OCI-LY7 (cell line): ENCODE measurements at regions not wholly inside any gene's neighbourhood (a gene's known extent, or its start where the extent isn't known, plus 50 kb on each side); places are given as distances from the start of the nearest gene placed in this dataset.

Experiments used
- BruUV-seq: library from RNA; stranded (reverse); fragments of 400-500 nt; replicated peaks from 2 replicates; lab custom pipeline; 2021; lab: Mats Ljungman, UMichigan
- CTCF ChIA-PET: fragments of 300-600 bp; sonication (Branson Sonifier 250); formaldehyde crosslinking; loops from one replicate; lab custom pipeline; 2022; ENCODE audit warnings: antibody characterized with exemption; ENCODE audit not compliant: unreplicated experiment; lab: Charles Lee
- POLR2A ChIA-PET: fragments of 300-600 bp; sonication (Branson Sonifier 250); formaldehyde crosslinking; loops from one replicate; lab custom pipeline; 2022; ENCODE audit warnings: antibody characterized with exemption; lab: Charles Lee
- DNase-seq: peaks from one replicate; pipeline ENCODE4 v3.0.0-alpha.2; 2015; ENCODE audit warnings: low spot score
- H2AFZ ChIP-seq: fragments of 200-600 bp; sonication (generic), shearing (Covaris generic); 2 replicates; pipeline ENCODE4 v1.6.1; 2014; ENCODE audit warnings: mild to moderate bottlenecking, antibody characterized with exemption, low read length, moderate library complexity
- H3K27ac ChIP-seq: fragments of 200-600 bp; sonication (generic); 2 replicates; pipeline ENCODE4 v1.5.1; 2014; ENCODE audit warnings: mixed run types, low read depth, mild to moderate bottlenecking, moderate library complexity, low read length, inconsistent platforms; ENCODE audit not compliant: poor library complexity, severe bottlenecking
- H3K36me3 ChIP-seq: fragments of 200-600 bp; sonication (generic); 2 replicates; pipeline ENCODE4 v1.6.1; 2014; ENCODE audit warnings: mild to moderate bottlenecking, antibody characterized with exemption, low read length, moderate library complexity, mixed read lengths; ENCODE audit not compliant: insufficient read depth
- H3K4me1 ChIP-seq: fragments of 200-600 bp; sonication (generic); 2 replicates; pipeline ENCODE4 v1.5.1; 2014; ENCODE audit warnings: mild to moderate bottlenecking, low read length; ENCODE audit not compliant: insufficient read depth, poor library complexity, severe bottlenecking
- H3K4me2 ChIP-seq: fragments of 200-600 bp; sonication (generic); 2 replicates; pipeline ENCODE4 v1.6.1; 2014; ENCODE audit warnings: mild to moderate bottlenecking, low read length
- H3K4me3 ChIP-seq: fragments of 200-600 bp; sonication (generic); 2 replicates; pipeline ENCODE4 v1.5.1; 2014; ENCODE audit warnings: mild to moderate bottlenecking, low read depth, low read length; ENCODE audit not compliant: poor library complexity, severe bottlenecking
- H3K79me2 ChIP-seq: fragments of 200-600 bp; sonication (generic); 2 replicates; pipeline ENCODE4 v1.6.1; 2016; ENCODE audit warnings: low read depth, mild to moderate bottlenecking, low read length, moderate library complexity, mixed read lengths; ENCODE audit not compliant: insufficient read depth
- H3K9me2 ChIP-seq: fragments of 200-600 bp; sonication (generic); 2 replicates; pipeline ENCODE4 v1.6.1; 2016; ENCODE audit warnings: mild to moderate bottlenecking, low read length, mixed read lengths; ENCODE audit not compliant: insufficient read depth
- H3K9me3 ChIP-seq: fragments of 200-600 bp; sonication (generic); 2 replicates; pipeline ENCODE4 v1.6.1; 2014; ENCODE audit warnings: mild to moderate bottlenecking, mixed run types, low read length, mixed read lengths
- H4K20me1 ChIP-seq: fragments of 200-600 bp; sonication (generic); 2 replicates; pipeline ENCODE4 v1.6.1; 2014; ENCODE audit warnings: mild to moderate bottlenecking, antibody characterized with exemption, low read length, moderate library complexity, mixed read lengths; ENCODE audit not compliant: insufficient read depth
- CTCF ChIP-seq: fragments of 200-600 bp; sonication (generic); conservative IDR thresholded peaks from 2 replicates; pipeline ENCODE4 v1.5.1; 2014; ENCODE audit warnings: mild to moderate bottlenecking, antibody characterized with exemption, low read length, moderate library complexity, mixed read lengths
- EZH2phosphoT487 ChIP-seq: fragments of 200-600 bp; sonication (generic); IDR thresholded peaks from 2 replicates; pipeline ENCODE4 v1.6.1; 2018; ENCODE audit warnings: low read depth, borderline replicate concordance, mild to moderate bottlenecking, mixed run types, antibody characterized with exemption, low read length, moderate library complexity, mixed read lengths
- intact Hi-C: fragments of 100-400 bp; cut with micrococcal nuclease; formaldehyde crosslinking; loops from one replicate; pipeline ENCODE4 v1.10.0; 2022; ENCODE audit not compliant: unreplicated experiment

GRCh38 chr3:31161889-31162288 is 267.4 kb upstream of the GADL1 start:
- POLR2A ChIA-PET = interaction anchor here (1.9 kb wide), 1 partner anchor 9 kb away, joined by 4 read pairs; no protein-coding TSS in a partner anchor
- Histone ChIP-seq H3K4me1 (peaks cover 3% of the 10 kb centered on the region), H3K4me2 (no peak overlapping the region), H3K9me3 (no peaks in the 10 kb centered on the region), H4K20me1 (no peaks in the 10 kb centered on the region), H3K4me3 (no peak overlapping the region), H2AFZ (no peak overlapping the region), H3K36me3 (no peaks in the 10 kb centered on the region), H3K9me2 (no peaks in the 10 kb centered on the region), H3K27ac (no peak overlapping the region), H3K79me2 (no peaks in the 10 kb centered on the region)
- CTCF ChIA-PET = no interaction called here
- no peak for DNase-seq
- TF ChIP-seq EZH2phosphoT487 = no peak
- no peak for TF ChIP-seq CTCF
- BruUV-seq = no TSS peak
- intact Hi-C loops = no loop called here

GRCh38 chr3:31164381-31164780 is 269.9 kb upstream of the GADL1 start:
- intact Hi-C loops = no loop called here
- POLR2A ChIA-PET = interaction anchor here (0.6 to 0.9 kb wide), 3 partner anchors 9 to 12 kb away, joined by 3 read pairs; no protein-coding TSS in a partner anchor
- Histone ChIP-seq H3K4me3 (no peak overlapping the region), H3K9me3 (no peaks in the 10 kb centered on the region), H3K4me1 (no peaks in the 10 kb centered on the region), H3K79me2 (no peaks in the 10 kb centered on the region), H3K36me3 (no peaks in the 10 kb centered on the region), H3K4me2 (no peak overlapping the region), H4K20me1 (no peaks in the 10 kb centered on the region), H3K27ac (no peak overlapping the region), H2AFZ (no peak overlapping the region), H3K9me2 (no peaks in the 10 kb centered on the region)
- DNase-seq = no peak
- no peak for TF ChIP-seq EZH2phosphoT487
- TF ChIP-seq CTCF = no peak
- no TSS peak for BruUV-seq
- CTCF ChIA-PET = no interaction called here

- Histone ChIP-seq H2AFZ (no peak overlapping the region; the same call in 1 of the 2 replicates), H3K4me2 (no peak overlapping the region), H4K20me1 (no peaks in the 10 kb centered on the region), H3K9me2 (no peaks in the 10 kb centered on the region), H3K4me1 (no peaks in the 10 kb centered on the region), H3K79me2 (no peaks in the 10 kb centered on the region), H3K9me3 (no peaks in the 10 kb centered on the region), H3K27ac (no peak overlapping the region), H3K4me3 (no peak overlapping the region), H3K36me3 (no peaks in the 10 kb centered on the region)
- TF ChIP-seq EZH2phosphoT487 (no peak), CTCF (no peak)
- intact Hi-C loops = no loop called here
- ChIA-PET POLR2A (interaction anchor here (0.6 to 0.9 kb wide), 3 partner anchors 11 to 340 kb away, joined by 3 read pairs; no protein-coding TSS in a partner anchor), CTCF (no interaction called here)
- no peak for DNase-seq
- BruUV-seq = no TSS peak
These were observed 271.0 kb upstream of the GADL1 start for GRCh38 chr3:31165399-31165860.
